Glutamatergic neuron (in vitro differentiated cells): ENCODE measurements at regions not wholly inside any gene's neighbourhood (a gene's known extent, or its start where the extent isn't known, plus 50 kb on each side); places are given as distances from the start of the nearest gene placed in this dataset.
"Not testable (repeated sequence)": the region's sequence is repeated elsewhere in the genome, so short reads cannot be mapped to it uniquely, and the experiment has no call there.

Experiments
- DNase-seq: peaks from one replicate; pipeline ENCODE4 v3.0.0; 2022
- H3K27ac Mint-ChIP-seq: one replicate; pipeline ENCODE4 v1.8.0; 2020; ENCODE audit warnings: mild to moderate bottlenecking, mixed read lengths, inconsistent platforms; ENCODE audit not compliant: unreplicated experiment
- H3K27me3 Mint-ChIP-seq: one replicate; pipeline ENCODE4 v1.8.0; 2020; ENCODE audit warnings: mild to moderate bottlenecking, moderate library complexity, mixed read lengths, inconsistent platforms; ENCODE audit not compliant: unreplicated experiment
- H3K36me3 Mint-ChIP-seq: one replicate; pipeline ENCODE4 v1.8.0; 2020; ENCODE audit warnings: mild to moderate bottlenecking, mixed read lengths, inconsistent platforms; ENCODE audit not compliant: unreplicated experiment
- H3K4me1 Mint-ChIP-seq: one replicate; pipeline ENCODE4 v1.8.0; 2020; ENCODE audit warnings: mild to moderate bottlenecking, low read depth, mixed read lengths, inconsistent platforms; ENCODE audit not compliant: unreplicated experiment
- H3K4me3 Mint-ChIP-seq: one replicate; pipeline ENCODE4 v1.8.0; 2020; ENCODE audit warnings: mild to moderate bottlenecking, mixed read lengths, inconsistent platforms; ENCODE audit not compliant: unreplicated experiment
- H3K9me3 Mint-ChIP-seq: one replicate; pipeline ENCODE4 v1.8.0; 2020; ENCODE audit warnings: mild to moderate bottlenecking, moderate library complexity, mixed read lengths, inconsistent platforms; ENCODE audit not compliant: unreplicated experiment
- CTCF ChIP-seq: fragments of 200-600 bp; sonication (generic); IDR thresholded peaks from one replicate; pipeline ENCODE4 v1.5.0; 2021; ENCODE audit not compliant: partially characterized antibody, unreplicated experiment

DNA sequence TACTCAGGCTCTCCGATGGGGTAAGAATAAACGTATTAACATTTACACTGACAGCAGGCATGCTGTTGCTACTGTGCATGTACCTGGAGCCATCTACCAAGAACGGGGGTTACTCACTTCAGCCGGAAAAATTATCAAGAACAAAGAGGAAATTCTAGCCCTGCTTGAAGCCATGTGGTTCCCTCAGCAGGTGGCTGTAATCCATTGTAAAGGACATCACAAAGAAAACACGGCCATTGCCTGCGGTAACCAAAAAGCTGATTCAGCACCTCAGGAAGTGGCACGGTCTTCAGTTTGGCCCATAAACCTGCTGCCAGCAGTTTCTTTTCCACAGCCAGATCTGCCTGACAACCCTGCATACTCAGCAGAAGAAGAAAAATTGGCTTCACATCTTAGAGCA, 925.5 kb upstream of the AMELY start:
- H3K27me3 Mint-ChIP-seq, result no peaks in the 10 kb centered on the region
- no peak overlapping the region for H3K27ac Mint-ChIP-seq

DNA sequence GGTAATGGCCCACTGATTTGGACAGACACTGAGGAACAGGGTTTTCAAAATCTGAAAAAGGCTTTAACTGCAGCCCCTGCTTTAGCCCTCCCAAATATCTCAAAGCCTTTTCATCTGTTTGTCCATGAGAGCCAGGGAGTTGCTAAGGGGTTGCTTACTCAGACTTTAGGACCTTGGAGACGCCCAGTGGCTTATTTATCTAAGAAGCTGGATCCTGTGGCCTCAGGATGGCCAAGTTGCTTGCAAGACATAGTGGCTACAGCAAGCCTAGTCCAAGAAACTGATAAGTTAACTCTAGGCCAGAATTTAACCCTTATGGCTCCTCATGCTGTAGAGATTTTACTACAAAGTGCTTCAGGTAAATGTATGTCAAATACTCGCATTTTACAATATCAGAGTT, 924.8 kb upstream of the AMELY start:
- no peak for DNase-seq
- H3K27me3 Mint-ChIP-seq, result no peaks in the 10 kb centered on the region
- no peak for TF ChIP-seq CTCF
- H3K36me3 Mint-ChIP-seq, result no peaks in the 10 kb centered on the region
- H3K4me1 Mint-ChIP-seq, result no peaks in the 10 kb centered on the region
- peaks cover 1% of the 10 kb centered on the region for H3K9me3 Mint-ChIP-seq
- H3K27ac Mint-ChIP-seq, result no peak overlapping the region
- no peak overlapping the region for H3K4me3 Mint-ChIP-seq

More for the DNA sequence above, 925.5 kb upstream of the AMELY start:
- no peaks in the 10 kb centered on the region for H3K36me3 Mint-ChIP-seq
- peaks cover 1% of the 10 kb centered on the region for H3K9me3 Mint-ChIP-seq
- no peak overlapping the region for H3K4me3 Mint-ChIP-seq
- no peak for DNase-seq
- TF ChIP-seq CTCF, result no peak
- no peaks in the 10 kb centered on the region for H3K4me1 Mint-ChIP-seq

GRCh38 chrY:7835416-7835815, 923.9 kb upstream of the AMELY start:
- no peak for DNase-seq
- Mint-ChIP-seq H3K4me1 (no peaks in the 10 kb centered on the region), H3K27ac (no peak overlapping the region), H3K4me3 (no peak overlapping the region), H3K27me3 (no peaks in the 10 kb centered on the region), H3K9me3 (peaks cover 1% of the 10 kb centered on the region), H3K36me3 (no peaks in the 10 kb centered on the region)
- TF ChIP-seq CTCF, result no peak

- Mint-ChIP-seq H3K27ac (no peak overlapping the region), H3K4me1 (no peaks in the 10 kb centered on the region), H3K36me3 (no peaks in the 10 kb centered on the region), H3K9me3 (peaks cover 1% of the 10 kb centered on the region), H3K4me3 (no peak overlapping the region), H3K27me3 (no peaks in the 10 kb centered on the region)
- DNase-seq, result no peak
- no peak for TF ChIP-seq CTCF
These were observed 922.7 kb upstream of the AMELY start for GRCh38 chrY:7834284-7834683.

GRCh38 chrY:7830881-7831280, 919.3 kb upstream of the AMELY start:
- H3K4me3 Mint-ChIP-seq, H3K27ac Mint-ChIP-seq, H3K9me3 Mint-ChIP-seq, H3K36me3 Mint-ChIP-seq, H3K27me3 Mint-ChIP-seq, DNase-seq, H3K4me1 Mint-ChIP-seq: not testable (repeated sequence)

DNA sequence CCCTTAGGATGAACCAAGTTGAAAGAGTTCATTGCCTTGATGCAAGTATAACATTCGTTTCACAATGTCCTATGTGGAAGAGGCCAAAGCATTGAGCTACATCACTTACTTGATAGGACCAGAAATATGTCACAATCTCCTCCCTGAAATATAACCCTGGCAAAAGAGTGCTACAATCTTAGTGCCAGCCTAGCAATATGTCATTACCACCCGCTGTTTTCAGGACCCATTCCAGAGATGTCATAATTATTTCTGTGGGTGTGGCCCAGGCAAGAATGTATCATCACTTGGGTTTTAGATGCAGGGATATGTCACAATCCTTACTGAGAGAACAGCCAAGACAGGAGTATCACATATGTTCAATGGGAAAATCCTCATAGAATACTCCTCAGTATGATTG, 915.0 kb upstream of the AMELY start:
- Mint-ChIP-seq H3K4me3 (no peak overlapping the region), H3K9me3 (no peaks in the 10 kb centered on the region), H3K27me3 (no peaks in the 10 kb centered on the region), H3K27ac (no peak overlapping the region), H3K4me1 (no peaks in the 10 kb centered on the region), H3K36me3 (no peaks in the 10 kb centered on the region)
- DNase-seq, result no peak
- TF ChIP-seq CTCF, result no peak
